Uterus (tissue), 2 donors: ENCODE measurements at regions not wholly inside any gene's neighbourhood (a gene's known extent, or its start where the extent isn't known, plus 50 kb on each side); places are given as distances from the start of the nearest gene placed in this dataset.

Experiments used
- POLR2A ChIP-seq, 2 donors: fragments of 450-650 bp; IDR thresholded peaks; one replicate each; pipeline ENCODE4 v1.6.1; 2016; ENCODE audit warnings: antibody characterized with exemption in 2 of 2, mild to moderate bottlenecking in 1 of 2, moderate library complexity in 1 of 2
- TF ChIP-seq, protein P1 (sequence below), 4 experiments: fragments of 200-600 bp in 2 of 4; fragments of 450-650 bp in 2 of 4; sonication (generic) in 2 of 4; IDR thresholded peaks; one replicate each; pipeline ENCODE4 v1.5.1; 2016 to 2019; ENCODE audit warnings: antibody characterized with exemption in 4 of 4, mild to moderate bottlenecking in 2 of 4, moderate library complexity in 1 of 4

DNA sequence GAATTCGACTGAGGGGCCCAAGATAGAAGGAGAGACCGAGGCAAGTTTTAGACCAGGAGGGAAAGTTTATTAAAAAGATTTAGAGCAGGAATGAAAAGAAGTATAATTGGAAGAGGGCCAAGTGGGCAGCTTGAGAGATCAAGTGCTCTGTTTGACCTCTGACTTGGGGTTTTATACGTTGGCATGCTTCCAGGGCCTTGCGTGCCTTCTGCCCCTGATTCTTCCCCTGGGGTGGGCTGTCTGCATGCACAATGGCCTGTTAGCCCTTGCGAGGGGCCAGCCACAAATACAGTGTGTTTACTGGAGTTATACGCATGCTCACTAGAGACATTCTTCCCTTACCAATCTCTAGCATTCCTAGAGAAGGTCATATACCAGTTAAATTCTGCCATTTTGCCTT lies 70.7 kb upstream of the LARS2 start:
- TF ChIP-seq, protein P1, sequence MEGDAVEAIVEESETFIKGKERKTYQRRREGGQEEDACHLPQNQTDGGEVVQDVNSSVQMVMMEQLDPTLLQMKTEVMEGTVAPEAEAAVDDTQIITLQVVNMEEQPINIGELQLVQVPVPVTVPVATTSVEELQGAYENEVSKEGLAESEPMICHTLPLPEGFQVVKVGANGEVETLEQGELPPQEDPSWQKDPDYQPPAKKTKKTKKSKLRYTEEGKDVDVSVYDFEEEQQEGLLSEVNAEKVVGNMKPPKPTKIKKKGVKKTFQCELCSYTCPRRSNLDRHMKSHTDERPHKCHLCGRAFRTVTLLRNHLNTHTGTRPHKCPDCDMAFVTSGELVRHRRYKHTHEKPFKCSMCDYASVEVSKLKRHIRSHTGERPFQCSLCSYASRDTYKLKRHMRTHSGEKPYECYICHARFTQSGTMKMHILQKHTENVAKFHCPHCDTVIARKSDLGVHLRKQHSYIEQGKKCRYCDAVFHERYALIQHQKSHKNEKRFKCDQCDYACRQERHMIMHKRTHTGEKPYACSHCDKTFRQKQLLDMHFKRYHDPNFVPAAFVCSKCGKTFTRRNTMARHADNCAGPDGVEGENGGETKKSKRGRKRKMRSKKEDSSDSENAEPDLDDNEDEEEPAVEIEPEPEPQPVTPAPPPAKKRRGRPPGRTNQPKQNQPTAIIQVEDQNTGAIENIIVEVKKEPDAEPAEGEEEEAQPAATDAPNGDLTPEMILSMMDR (IDR thresholded peaks at IDR 0.05) = no peak
- no peak for TF ChIP-seq POLR2A (IDR thresholded peaks at IDR 0.05)
